Stimulated activated CD8-positive, alpha-beta memory T cell treated with anti-CD3 and anti-CD28 coated beads, Interleukin-4, amount 100 ng/mL, for 1 hour (primary cell): ENCODE measurements at regions not wholly inside any gene's neighbourhood (a gene's known extent, or its start where the extent isn't known, plus 50 kb on each side); places are given as distances from the start of the nearest gene placed in this dataset.

ENCODE experiments used
- DNase-seq, 2 donors: peaks; one replicate each; pipeline ENCODE4 v3.0.0-alpha.2; 2020; ENCODE audit warnings: low read depth in 2 of 2, low spot score in 1 of 2

DNA sequence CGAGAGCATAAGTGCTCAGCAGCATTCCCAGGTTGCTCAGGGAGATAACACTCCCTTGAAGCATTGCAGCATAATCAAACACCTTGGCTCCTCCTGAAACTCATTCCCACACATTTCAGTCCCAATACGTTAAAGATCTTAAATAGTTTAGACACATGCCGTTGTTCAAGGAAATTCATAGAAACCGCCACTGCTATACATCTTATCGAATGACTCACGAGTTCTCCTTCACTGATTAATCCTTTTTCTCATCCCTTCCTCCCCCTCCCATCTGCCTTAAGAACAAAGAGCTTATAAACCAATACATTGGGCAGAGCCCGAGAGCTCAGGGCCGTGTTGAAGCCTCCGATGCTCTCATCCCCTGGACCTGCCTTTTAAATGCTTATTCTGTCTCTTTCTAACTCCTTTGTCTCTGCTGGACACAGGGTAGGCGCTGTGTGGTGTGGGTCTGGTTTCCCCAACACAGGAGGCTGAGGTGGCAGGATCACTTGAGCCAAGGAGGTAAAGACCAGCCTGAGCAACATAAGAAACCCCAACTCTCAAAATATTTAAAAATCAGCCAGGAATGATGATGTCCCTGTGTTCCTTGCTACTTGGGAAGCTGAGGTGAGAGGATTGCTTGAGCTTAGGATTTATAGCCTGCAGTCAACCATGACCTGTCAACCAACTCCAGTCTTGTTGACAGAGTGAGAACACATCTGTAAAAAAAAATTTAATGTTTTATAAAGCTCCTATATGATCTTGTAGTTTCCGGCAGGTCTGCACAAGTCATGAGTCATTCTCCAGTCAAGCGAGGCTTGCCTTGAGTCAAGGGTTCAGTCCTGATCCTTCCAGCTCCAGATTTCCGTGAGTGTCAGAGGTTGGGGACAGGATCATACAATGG is 394.0 kb upstream of the HSFY2 start:
- no peak for DNase-seq

DNA sequence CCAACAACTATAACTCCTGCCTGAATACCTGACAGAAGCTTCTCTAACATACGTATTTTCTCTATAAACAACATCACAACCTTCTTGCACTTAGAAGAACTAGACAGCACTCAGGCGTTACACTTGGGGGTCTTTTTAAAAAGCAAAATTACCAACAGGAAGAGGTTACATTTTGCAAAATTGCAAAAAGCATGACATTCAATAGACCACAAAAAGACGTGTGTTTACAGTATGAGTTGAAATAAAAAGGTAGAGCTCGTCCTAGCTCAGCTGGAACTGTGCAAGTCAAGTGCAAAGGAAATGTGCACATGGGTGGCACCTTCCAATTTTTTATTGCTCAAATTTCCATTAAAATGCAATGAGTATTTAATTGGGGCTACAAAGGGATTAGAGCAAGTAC is 375.2 kb upstream of the HSFY2 start:
- DNase-seq: no peak

DNA sequence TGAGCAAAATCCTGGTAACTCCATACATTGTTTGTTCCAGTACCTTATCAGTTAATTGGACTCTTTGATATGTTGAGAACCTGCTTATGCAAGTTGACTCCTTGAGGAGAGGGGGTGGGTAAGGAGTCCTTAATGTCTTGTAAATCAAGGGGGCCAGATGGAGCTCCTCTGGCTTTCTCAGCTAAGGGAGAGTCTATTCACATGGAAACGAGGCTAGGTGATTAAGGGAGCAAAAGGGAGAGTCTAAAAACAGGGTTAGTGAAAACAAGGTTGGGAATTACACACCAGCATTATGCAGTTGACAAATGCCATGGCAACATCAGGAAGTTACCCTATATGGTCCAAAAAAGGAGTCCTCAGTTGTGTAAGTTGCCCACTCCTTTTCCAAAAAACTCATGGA is 372.8 kb upstream of the HSFY2 start:
- DNase-seq: no peak

DNA sequence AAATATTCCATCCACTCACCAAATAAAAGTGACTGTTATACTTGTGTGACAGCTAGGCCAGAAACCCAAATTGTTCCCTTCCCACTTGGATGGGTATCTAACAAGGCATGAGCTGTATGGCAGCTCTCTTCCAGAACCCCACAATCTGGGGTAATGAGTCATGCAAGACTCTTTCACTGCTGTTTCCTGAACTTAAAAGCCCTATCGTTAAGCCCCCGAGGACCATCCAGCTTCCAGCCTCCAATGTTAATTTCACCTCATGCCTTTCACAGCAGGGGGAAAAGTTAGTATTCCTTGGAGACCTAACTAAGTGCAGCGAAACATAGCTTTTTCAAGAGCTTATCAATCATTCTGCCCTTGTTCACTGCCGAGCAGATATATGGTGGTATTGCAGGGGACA is 368.6 kb upstream of the HSFY2 start:
- no peak for DNase-seq

DNA sequence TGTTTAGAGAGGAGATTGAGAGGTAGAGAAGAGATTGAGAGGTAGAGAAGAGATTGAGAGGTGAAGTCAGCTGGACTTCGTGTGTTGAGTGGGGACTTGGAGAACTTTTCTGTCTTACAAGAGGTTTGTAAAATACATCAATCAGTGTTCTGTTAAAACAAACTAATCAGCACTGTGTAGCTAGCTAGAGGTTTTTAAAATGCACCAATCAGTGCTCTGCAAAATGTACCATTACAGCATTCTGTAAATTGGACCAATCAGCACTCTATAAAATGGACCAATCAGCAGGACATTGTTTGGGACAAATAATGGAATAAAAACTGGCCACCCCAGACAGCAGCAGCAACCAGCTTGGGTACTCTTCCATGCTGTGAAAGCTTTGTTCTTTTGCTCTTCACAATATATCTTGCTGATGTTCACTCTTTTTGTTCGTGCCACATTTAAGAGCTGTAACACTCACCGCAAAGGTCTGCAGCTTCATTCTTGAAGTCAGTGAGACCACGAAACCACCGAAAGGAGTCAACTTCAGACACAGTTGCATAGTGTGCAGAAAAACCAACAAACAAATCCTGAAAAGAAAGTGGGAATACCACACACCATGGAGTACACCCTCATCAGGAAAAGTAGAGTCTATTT is 366.9 kb upstream of the HSFY2 start:
- DNase-seq: no peak

DNA sequence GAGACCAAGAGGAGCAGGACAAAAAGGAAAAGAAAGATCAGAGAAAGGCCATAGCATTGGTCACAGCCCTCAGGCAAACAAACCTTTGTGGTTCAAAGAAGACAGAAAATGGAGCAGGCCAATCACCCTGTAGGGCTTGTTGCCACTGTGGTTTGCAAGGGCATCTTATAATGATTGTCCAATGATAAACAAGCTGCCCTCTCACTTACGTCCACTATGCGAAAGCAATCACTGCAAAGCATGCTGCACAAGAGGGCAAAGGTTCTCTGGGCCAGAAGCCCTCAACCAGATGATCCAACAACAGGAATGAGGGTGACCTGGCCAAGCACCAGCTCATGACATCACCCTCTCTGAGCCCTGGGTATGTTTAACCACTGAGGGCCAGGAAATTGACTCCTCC is 360.9 kb upstream of the HSFY2 start:
- DNase-seq: no peak

DNA sequence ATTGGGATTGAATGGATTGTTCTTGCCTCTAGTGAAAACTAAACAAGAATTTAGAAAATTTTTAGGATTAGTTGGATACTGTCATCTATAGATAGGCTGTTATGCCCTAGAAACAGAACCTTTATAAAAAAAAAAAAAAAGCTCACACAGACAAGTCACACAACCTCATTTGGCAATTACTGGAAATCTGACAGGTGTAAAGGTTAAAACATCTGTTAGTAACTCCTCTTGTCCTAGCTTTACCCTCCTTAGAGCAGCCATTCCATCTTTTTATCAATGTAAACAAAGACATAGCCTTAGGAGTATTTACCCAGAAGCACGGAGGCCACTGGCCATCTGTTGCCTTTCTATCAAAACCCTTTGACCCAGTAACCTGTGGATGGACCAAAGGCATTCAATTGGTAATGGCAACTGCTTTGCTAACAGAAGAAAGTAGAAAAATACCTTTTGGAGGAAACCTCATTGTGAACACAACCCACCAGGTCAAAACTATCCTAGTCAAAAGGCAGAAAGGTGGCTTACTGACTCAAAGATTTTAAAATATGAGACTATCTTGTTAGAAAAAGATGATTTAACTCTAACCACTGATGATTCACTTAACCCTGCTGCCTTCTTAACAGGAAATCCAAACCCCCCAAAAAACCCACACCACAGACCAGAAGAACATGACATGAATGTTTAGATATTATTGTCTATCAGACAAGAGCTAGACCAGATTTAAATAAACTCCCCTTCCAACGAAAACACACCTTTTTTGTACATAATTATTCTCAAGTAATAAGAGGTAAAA is 357.2 kb upstream of the HSFY2 start:
- no peak for DNase-seq

DNA sequence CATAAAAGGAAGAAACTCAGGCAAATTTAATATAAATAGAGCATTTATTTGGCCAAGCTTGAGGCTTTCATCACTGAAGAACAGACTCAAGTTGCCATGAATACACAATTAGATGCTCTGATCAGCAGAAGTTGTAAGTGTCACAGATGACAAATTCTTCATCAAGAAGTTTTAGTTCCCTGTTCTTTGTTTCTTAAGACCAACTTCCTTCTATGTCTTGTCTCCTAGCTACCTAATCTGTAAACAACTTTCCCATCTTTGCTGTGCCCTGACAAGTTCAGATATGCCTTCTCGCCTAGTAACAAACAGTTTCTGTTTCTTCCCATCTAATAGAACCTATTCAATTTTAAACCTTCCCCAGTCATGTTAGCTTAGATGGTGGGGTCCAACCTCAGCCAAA is 353.4 kb upstream of the HSFY2 start:
- DNase-seq: no peak

DNA sequence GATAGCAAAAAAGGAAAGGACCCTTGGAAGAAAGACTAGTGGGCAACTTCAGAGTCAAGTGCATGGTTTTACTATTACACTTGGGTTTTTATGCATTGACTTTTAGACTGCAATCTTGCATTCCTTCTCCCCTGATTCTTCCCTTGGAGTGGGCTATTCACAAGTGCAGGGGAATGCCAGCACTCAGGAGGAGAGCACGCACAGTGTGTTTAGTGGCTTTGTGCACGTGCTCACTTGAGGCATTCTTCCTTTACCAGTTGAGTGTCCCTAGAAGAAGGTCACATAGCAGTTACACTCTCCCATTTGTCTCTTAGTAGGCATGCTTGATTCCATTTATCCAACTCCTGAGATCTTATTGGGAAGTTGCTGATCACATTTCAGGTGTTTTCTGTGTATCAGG is 351.1 kb upstream of the HSFY2 start:
- DNase-seq: no peak

DNA sequence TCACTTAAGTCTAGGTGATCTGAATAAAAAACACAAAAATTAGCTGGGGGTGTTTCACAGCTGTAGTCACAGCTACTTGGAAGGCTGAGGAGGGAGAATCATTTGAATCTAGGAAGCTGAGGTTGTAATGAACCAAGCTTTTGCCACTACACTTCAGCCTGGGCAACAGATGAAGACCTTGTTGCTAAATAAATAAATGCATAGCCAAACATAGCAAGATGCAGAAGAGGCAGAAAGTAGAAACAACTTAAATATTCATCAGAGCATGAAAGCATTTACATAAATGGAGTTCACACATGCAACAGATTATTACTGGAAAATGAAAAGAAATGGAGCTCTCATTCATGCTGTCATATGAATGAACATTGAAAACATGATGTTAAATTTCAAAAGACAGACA is 348.9 kb upstream of the HSFY2 start:
- no peak for DNase-seq

DNA sequence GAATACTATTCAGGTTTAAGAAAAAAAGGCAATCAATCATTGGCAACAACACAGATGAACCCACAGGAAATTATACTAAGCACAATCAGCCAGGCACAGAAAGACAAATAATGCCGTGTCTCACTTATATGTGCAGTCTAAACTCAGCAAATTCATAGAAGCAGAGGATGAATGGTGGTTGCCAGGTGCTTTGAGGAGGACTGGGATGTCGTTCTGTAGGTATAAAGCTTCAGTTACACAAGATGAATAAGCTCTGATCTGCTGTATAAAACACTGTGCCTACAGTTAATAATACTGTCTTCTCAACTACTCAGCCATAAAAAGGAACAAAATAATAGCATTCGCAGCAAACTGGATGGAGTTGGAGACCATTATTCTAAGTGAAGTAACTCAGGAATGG is 324.8 kb upstream of the HSFY2 start:
- no peak for DNase-seq

DNA sequence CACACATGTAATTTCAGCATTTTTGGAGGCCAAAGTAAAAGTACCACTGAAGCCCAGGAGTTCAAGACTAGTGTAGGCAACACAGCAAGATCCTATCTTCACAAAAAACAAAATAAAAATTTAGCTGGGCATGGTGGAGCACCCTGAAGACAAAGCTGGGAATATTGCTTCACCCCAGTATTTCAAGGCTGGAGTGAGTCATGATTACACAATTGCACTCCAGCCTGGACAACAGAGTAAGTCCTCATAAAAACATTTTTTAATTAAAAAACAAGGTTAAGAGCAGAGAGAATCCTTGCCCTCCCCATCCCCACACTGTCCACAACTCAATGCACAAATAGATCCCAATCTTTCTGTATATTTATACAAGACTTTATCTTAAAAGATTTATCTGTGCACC is 321.9 kb upstream of the HSFY2 start:
- no peak for DNase-seq

DNA sequence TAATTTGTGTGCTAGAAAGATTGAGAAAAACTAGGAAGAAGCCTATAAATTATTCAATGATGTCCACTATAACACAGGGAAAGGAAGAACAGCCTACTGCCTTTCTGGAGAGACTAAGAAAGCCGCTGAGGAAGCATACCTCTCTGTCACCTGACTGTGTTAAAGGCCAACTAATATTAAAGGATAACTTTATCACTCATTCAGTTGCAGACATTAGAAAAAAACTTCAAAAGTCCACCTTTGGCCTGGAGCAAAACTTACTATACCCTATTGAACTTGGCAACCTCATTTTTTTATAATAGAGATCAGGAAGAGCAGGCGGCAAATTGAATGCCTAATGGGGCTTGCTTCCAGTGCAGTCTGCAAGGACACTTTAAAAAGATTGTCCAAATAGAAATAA is 309.5 kb upstream of the HSFY2 start:
- no peak for DNase-seq

DNA sequence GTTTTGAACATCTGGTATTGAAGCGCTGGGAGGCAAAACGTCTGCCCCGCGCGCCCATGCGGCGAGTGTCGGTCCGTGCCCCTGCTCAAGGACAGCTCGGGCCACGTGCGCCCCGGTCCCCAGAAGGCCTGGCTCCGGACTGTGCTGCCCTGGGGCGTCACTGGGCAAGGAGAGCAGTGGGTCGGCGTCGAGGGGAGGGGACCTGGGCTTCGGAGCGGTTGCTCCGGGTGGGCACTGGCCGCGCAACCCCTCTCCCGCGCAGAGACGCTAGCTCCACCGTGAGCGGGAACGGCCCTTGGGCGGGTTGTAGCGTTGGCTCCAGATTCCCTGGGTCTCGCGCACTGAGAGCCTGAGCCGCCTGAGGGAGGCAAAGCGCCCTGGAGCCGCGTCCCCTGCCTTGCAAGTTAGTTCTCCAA is 304.2 kb upstream of the HSFY2 start:
- DNase-seq: no peak

DNA sequence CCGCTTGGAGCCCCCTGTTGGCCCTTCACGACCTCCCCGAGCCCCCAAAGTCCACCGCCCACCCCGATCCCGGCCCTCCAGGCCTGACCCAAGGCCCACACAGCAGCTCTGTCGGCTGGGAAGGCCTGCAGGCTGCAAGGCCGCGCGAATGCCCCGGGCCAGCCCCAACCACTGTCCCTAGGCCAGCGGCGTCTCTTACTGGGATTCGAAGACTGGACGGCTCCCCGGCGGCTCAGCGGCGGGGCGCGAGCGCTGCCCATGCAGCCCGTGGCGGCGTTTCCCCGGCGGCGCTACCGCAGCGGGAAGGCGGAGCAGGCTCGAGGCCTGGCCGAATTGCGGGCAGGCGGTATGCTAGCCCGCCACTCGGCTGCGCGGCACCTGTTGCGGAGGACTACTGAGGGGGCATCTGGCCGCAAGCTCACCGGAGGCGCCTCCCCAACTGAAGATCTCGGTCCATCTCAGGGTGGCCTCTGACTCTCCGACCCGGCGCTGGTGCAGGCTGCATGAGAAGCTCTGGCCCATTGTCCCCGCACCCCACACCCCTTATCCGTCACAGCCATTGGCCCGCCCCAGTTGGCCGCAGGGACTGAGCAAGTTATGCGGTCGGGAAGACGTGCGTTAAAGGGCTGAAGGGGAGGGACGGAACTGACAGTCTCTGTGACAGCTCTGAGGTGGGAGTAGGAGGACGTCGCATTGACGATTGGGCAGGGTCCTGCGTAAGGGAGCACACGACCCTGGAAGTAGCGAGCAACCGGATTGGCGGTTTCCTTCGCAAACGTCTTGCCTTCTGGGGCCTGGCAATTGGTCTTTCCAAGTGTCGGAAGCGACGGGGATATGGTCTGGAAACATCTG is 303.5 kb upstream of the HSFY2 start:
- DNase-seq: no peak

DNA sequence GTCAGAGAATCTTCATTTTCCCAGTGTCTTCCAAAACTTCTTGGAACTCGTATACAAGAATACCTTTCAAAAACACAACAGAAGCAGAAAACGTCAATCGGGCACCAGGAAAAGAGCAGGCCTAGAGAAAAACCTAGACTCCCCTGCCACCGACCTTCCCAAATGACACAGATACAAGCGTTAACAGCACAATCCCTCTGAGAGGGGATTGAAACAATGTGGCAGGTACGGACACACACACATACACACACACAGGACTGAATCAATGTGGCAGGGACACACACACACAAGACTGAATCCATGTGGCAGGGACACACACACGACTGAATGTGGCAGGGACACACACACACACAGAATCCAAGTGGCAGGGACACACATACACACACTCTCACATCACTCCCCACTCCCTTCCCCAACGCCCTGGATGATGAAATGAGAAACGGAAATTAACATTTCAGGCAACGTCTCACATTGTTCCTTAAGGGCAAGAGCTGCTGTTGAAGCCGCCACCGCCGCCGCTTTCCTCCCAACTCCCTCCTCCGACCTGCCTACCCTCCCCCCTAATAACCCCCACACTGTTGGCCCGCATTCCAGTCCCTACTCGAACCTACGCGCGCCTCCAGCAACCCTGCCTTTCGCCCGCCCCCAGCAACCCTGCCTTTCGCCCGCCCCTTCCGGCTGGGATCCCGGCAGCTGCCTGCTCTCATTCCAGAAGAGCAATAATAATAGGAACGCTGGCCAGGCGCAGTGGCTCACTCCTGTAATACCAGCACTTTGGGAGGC is 302.1 kb upstream of the HSFY2 start:
- no peak for DNase-seq

DNA sequence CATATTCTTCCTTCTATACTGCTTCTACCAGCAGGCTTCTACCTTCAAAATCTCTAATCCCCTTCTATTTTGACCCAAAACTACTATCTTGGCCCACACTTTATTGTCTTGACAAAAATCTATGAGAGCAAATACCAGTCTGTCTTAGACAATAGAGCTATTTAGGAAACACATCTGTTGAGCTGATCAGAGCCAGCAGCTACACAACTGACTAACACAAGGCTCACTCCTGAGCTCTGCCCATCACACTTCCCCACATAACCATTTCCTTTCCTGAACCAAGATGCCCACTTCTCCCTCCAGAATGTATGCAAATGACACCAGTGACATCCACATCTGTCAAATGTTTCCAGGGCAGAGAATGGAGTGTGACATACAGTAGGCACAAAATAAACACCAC is 293.9 kb upstream of the HSFY2 start:
- DNase-seq: no peak

DNA sequence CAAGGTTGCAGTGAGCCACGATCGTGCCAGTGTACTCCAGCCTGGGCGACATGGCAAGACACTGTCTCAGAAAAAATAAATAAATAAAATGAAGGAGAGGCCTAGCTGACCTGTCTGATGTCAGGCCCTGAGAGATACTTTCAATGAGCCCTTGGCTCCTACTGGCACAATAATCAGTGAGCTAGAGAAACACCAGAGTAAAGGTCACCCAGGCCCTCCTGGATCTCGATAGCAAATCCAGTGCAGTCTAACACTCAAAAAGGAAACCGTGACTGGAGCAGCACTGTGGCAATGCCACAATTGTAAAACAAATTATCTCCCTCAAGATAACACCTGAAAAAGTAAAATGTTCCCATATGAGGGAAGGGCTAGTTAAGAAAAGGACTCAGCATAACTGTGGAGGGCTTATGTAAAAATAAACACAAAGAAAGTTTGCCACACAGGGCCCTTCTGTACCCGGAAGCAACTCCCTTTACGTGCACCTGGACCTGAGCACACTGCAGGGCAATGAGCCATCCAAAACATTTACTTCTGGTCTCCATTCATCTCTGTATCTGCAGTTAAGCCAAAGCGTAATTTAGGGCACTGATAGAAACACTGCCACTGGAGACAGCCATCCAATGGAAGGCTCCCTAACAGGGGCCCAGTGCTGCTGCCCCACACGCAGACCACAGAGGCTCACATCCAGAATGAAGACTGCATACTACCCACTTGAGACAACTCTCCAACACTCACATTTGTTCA is 293.1 kb upstream of the HSFY2 start:
- no peak for DNase-seq

DNA sequence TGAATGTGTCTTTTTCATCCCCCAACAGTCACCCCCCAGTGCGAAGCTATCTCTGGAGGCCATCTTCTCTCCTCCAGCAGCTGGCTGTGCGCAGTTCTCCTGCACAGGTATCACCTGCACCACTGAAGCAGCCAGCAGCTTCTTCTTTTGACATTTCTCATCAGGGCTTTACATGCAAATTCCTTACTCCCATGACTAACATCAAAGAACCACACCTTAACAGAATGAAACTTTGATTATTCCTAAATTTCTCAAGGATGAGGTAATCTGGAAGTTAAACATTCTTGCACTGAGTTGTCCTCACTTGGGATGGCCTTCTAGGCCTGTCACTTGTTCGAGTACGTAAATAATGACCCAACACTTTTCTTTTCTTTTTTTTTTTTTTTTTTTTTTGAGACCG is 291.6 kb upstream of the HSFY2 start:
- DNase-seq: no peak

DNA sequence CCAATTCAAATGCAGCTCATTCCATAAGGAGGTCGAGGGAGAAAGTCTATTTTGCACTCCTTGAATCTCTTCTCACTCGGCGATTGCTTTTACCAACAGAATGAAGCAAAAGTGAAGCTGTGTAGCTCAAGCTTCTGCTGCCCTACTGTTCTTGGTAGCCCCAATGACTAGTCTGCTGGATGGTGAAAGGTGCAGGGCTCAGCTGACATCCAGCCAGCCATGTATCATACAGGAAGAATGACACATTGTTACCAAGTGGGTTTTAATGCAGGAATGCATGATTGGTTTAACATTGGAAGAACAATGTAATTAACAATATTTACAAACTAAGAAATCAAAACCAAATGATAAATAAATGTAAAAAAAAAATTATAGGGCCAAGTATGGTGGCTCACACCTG is 286.2 kb upstream of the HSFY2 start:
- no peak for DNase-seq
